HG03457 (cell line): ENCODE measurements at regions not wholly inside any gene's neighbourhood (a gene's known extent, or its start where the extent isn't known, plus 50 kb on each side); places are given as distances from the start of the nearest gene placed in this dataset.
A peak's percentile ranks its signal among the peaks of the same experiment; 100 is the strongest.
"Not testable (repeated sequence)": the region's sequence is repeated elsewhere in the genome, so short reads cannot be mapped to it uniquely, and the experiment has no call there.

Experiments used
- ATAC-seq: cut with Tn5 transposase; IDR thresholded peaks from one replicate; pipeline ENCODE4 v1.9.1; 2021; ENCODE audit warnings: moderate number of reproducible peaks; ENCODE audit not compliant: unreplicated experiment

GRCh38 chr1:242914729-242915128, 340.4 kb downstream of the CEP170 start:
- not testable (repeated sequence) for ATAC-seq

GRCh38 chr1:242912855-242913254, 342.2 kb downstream of the CEP170 start:
- not testable (repeated sequence) for ATAC-seq

DNA sequence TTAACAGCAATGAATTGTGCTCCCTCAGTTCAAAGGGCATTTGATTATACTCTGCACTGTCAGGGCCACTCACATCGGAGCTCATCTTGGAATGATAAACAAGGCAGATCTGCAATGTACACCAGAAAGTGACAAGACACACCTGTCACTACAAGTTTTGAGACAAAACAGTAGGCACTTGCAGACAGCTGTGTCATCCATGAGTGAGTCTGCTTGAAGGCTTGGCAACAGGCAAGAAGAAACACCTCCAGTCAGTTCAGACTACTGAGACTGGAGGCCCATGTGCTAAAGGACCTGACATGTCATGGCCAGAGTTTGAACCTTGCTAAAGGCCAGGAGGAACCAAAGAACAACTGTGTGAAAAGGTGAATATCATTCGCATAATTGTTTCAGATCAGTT, 354.5 kb downstream of the CEP170 start:
- ATAC-seq = not testable (repeated sequence)

GRCh38 chr1:242890192-242890741, 364.8 kb downstream of the CEP170 start:
- ATAC-seq = no peak

GRCh38 chr1:242886137-242886536, 361.6 kb upstream of the PLD5 start:
- peak; percentile 94 for ATAC-seq

DNA sequence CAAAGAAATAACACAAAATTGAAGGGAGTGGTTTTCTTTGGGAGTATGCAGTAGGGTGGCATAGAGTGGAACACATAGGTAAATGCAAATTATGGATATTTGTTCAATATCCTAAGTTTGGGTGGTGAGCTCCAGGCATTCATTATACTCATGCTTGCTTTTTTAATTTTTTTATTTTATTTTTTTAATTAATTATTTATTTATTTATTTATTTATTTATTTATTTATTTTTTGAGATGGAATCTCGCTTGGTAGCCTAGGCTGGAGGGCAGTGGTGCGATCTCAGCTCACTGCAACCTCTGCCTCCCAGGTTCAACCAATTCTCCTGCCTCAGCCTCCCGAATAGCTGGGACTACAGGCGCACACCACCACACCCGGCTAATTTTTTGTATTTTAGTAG, 355.5 kb upstream of the PLD5 start:
- not testable (repeated sequence) for ATAC-seq

DNA sequence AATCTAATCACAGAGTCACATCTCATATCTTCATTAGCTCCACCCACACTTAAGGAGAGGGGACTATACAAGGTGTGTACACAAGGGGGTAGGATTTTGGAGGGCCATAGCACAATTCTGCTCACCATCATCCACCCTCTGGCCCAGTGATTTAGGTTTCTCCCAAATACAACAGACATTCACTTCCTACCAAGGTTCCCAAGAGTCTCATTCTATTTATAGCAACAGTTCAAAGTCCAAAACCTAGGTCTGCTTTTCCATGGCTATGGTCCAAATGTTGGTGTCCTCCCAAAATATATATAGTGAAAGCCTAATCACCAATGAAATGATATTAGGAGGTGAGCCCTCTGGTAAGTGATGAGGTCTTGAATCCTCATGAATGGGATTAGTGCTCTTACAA, 353.2 kb upstream of the PLD5 start:
- ATAC-seq = no peak

DNA sequence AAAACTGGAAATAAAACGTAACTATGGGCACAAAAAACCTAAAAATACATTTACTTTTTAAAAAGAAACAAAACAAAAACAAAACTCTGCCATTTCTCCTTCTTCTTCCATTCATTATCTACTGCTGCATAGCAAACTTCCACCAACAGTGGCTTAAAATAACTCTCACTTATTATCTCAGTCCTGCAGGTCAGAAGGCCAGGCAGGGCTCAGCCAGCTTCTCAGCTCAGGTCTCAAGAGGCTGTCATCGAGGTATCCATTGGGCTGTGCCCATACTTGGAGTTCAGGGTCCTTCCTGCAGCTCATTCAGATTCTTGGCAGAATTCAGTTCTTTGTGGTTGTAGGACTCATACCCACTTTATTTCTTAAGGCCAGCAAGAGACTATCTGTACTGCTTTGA, 352.7 kb upstream of the PLD5 start:
- no peak for ATAC-seq

GRCh38 chr1:242876030-242876429, 351.5 kb upstream of the PLD5 start:
- ATAC-seq = no peak

- ATAC-seq = no peak
These were observed 349.2 kb upstream of the PLD5 start for GRCh38 chr1:242873661-242874060.

DNA sequence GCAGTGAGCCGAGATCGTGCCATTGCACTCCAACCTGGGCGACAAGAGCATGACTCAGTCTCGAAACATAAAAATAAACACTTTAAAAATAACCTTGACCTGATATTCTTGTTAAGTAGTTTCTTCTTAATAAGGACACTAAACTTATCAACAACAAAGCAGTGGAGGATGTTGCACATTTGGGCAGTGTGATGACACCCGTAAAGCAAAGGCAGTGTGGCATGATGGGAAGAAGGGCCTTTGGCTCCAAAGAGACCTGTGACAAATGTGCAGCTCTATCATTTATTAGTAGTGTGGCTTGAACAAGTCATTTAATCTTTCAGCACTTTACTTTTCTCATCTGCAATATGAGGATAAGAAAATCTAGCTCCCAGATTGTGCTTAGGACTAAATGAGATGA, 348.0 kb upstream of the PLD5 start:
- ATAC-seq = no peak

DNA sequence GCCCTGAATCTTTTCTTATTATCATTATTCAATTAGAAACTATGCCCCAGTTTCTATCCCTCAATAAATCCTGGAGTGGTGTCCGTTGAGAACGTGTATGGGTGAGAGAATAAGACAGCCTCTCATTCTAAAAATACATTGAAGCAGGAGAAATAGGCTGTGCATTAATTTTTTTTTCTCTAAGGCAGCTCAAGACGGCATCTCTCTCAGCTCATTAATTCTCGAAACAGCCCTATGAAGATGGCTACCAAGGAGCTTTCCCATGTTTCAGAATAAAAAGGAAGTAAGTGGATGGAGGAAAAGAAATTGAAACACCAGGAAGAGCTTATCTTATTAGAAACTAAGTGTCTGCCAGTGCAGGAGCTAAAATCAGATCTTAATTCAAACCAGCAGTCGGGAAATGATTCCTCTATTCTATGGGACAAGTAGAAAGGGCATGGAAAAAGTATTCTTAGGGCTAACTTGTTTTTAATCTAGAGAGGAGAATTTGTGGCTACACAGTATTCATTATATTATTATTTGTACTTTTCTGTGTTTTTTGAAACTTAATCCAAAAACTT, 347.1 kb upstream of the PLD5 start:
- no peak for ATAC-seq

DNA sequence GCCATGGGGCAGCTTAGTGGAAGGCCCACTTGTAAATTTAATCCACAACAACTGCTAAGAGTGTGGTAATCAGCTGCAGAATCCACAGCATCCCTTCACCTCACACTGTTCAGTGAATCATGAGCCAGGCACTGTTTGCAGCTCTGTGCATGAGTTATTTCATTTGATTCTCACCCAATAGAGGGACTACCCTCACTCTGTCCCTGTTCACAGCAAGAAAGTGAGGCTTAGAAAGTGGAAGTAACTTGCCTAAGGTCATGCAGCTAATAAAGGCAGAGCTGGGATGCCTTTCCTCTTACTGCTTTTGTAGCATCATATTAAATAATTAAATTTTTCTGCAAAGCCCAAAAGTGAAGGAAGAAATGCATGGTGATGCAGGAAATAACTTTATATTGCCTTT, 346.5 kb upstream of the PLD5 start:
- ATAC-seq = no peak

GRCh38 chr1:242856289-242856688, 331.8 kb upstream of the PLD5 start:
- no peak for ATAC-seq

DNA sequence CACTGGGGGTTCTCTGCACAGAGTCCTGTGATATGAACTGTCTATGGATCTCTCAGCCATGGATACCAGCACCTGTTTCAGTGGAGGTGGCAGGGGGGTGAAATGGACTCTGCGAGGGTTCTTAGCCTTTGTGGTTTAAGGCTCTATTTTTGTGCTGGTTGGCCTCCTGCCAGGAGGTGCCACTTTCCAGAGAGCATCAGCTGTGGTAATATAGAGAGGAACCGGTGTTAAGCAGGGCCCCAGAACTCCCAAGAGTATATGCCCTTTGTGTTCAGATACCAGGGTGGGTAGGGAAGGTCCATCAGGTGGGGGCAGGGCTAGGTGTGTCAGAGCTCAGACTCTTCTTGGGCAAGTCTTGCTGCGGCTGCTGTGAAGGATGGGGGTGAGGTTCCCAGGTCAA, 330.0 kb upstream of the PLD5 start:
- ATAC-seq = no peak

DNA sequence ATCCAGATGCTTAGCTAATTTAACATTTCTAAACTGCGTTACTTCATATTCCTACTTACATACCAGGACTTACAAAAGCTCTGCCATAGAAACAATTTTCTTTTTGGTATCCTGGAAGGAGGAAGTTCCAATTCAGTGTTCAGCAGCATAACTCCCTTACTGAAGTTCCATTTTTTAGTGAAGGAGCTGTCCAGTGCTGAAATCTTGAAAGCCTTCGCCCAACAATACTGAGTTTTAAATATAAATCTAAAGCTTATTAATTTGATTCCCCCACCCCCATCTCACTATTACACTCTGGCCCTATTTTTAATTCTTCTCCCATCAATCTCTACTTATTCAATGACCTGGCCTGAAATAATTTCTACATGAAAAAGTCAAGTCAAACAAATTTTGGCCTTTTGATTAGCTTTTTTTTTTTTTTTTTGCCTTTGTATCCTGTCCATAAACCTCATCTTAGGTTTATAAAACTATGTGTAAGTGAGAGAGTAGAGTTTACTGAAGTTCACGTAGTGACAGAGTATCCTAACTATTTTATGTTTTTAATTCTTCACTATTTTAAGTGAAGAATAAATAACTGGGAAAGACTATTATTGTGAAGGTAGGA, 323.0 kb upstream of the PLD5 start:
- ATAC-seq = no peak

DNA sequence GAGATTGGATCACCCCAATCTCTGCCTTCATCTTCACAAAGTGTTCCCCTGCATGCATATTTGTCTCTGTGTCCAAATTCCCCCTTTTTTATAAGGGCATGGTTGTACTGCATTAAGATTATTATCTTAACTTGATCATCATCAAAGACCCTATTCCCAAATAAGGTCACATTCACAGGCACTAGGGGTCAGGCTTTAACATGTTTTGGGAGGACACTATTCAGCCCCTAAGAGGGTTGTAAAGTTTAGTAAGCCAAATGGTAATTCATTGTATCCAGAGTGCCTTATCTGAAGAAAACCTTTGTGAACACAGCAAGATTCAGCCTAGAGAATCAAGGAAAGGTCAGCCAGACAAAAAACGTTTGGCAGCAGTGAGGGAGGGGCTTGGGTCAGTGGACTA, 317.6 kb upstream of the PLD5 start:
- ATAC-seq = no peak

DNA sequence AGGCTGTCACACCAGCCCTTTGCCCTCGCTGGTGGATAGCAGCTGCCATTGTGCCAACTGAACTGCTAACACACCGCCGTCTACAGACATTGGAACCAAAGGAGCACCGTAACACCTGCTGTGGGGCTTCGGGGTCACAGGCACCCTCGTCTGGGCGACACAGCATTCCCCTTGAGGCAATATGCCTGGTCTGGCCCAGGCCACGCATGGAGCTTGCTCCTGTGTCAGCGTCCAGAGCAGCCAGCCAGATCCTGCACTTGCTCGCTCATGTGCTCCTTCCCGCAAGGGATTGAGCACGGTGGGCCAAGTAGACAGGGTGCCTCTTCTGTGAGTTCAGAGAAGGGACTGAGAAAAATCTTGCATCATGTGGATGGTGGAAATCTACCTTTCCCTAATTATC, 314.6 kb upstream of the PLD5 start:
- no peak for ATAC-seq

GRCh38 chr1:242836423-242836822, 311.9 kb upstream of the PLD5 start:
- ATAC-seq = no peak

GRCh38 chr1:242828828-242829227, 304.3 kb upstream of the PLD5 start:
- no peak for ATAC-seq

GRCh38 chr1:242828199-242828598, 303.7 kb upstream of the PLD5 start:
- no peak for ATAC-seq

- no peak for ATAC-seq
These were observed 303.0 kb upstream of the PLD5 start for GRCh38 chr1:242827538-242827937.
